Omental fat pad (tissue), 3 donors: ENCODE measurements at regions not wholly inside any gene's neighbourhood (a gene's known extent, or its start where the extent isn't known, plus 50 kb on each side); places are given as distances from the start of the nearest gene placed in this dataset.

ENCODE experiments used
- ATAC-seq: fragments of 150-250 bp; one replicate; pipeline ENCODE4 v1.9.1; 2016; ENCODE audit warnings: mild to moderate bottlenecking, moderate library complexity; ENCODE audit not compliant: low FRiP score
- DNase-seq: peaks from one replicate; pipeline ENCODE4 v3.0.0-alpha.2; 2019; ENCODE audit warnings: low spot score
- CTCF ChIP-seq, 3 donors: fragments of 450-650 bp; IDR thresholded peaks; one replicate each; pipeline ENCODE4 v1.5.1; 2016 to 2017; ENCODE audit warnings: antibody characterized with exemption in 3 of 3, mild to moderate bottlenecking in 3 of 3, moderate library complexity in 2 of 3

GRCh38 chr9:130781569-130781968 is 53.5 kb upstream of the ABL1 start:
- no peak for TF ChIP-seq CTCF (IDR thresholded peaks at IDR 0.05)
- DNase-seq = no peak
- ATAC-seq = no peak

- no peak for ATAC-seq
These were observed 52.0 kb upstream of the ABL1 start for GRCh38 chr9:130782886-130783530.

DNA sequence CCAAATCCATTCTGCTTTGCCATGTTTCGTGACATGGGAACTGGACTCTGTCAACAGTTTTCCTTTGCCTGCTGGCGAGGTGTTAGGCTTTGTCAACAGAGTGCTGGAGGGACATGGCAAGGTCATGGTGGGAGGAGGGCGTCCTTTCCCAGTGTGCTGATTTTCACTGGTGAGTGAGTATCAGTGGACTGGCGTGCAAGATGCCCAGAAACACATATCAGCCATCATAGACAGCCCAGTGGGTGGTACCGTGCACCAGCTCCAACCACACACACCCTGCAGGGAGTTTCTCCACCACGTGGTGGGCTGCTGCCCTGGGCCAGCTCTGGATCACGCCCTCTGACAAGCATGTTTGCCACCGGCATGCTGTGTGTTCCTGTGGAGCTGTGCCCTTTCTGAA is 50.0 kb upstream of the ABL1 start:
- ATAC-seq (no peak), DNase-seq (no peak)
- TF ChIP-seq CTCF (IDR thresholded peaks at IDR 0.05) = no peak

More at GRCh38 chr9:130782886-130783530, 52.0 kb upstream of the ABL1 start:
- no peak for TF ChIP-seq CTCF (IDR thresholded peaks at IDR 0.05)
- DNase-seq = no peak
